Renal cortical epithelial cell (primary cell): ENCODE measurements at regions not wholly inside any gene's neighbourhood (a gene's known extent, or its start where the extent isn't known, plus 50 kb on each side); places are given as distances from the start of the nearest gene placed in this dataset.

Source experiments
- DNase-seq: peaks from one replicate; pipeline ENCODE4 v3.0.0-alpha.2; 2011; ENCODE audit warnings: low read depth

DNA sequence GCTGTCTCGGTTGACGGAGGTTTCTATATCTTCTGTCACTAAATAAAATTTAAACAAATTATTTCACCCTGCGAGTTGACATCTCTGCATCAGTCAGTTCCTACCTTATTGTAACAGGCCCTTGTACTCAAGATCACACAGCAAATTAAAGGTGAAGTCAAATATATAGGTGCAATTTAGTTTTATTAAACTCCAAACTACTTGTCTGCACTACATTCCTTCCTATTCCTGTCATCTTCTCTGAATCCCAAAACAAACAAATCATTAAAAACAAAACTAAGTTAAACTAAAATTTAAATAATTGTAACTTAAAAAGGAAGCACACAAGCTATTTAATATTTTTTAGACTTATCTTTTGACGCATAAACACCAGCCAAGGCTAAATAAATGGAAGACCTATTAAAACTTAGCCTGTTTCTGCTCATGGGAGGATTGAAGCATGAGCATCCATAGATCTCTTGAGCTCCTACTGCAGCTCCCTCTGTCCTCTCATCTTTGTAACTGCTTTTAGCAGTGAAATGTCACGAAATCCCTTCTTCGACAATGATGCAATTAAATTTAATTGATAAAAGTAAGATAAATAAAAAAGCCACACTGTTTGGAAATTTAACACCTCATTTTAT is 1152.3 kb upstream of the GJE1 start:
- peak; percentile 53 for DNase-seq

DNA sequence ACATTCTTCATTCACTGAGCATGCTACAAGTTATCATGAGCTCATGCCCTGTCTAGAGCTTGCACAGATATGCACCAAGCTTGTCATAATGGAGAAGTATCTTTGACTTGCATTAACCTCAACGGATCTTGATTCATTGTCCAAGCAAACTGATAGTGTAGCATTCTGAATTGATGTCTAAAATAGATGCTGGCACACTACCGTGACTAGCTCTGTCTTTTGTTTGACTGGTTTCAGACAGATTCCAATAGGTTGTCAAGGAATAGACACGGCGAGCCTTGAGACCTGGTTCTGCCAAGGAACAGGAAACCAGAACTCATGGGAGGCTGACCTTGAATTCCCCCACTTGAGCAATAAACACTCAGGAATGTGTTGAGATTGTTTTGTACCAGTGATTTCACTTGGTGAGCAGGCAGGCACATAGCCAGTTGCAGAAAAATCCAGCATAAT is 1153.1 kb upstream of the GJE1 start:
- peak; percentile 99 for DNase-seq

GRCh38 chr6:140977403-140977802 is 1155.3 kb upstream of the GJE1 start:
- no peak for DNase-seq

DNA sequence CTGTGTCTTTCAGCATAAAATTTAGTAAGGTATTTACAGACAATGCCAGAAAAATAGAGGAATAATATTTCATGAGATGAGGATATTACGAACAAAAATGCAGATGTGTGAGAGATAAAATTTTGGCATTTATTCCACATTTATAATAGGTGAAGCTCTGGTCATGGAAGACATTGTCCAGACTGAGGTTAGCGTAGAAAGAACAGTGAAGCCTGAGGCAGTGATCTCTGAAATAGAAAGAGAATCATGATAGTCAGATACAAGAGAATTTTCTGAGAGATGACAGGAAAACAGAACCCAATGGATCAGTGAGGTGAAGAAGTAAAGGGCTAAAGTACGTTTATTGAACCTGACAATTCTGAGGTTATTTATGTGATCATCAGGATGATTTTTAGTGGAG is 1155.9 kb upstream of the GJE1 start:
- no peak for DNase-seq

DNA sequence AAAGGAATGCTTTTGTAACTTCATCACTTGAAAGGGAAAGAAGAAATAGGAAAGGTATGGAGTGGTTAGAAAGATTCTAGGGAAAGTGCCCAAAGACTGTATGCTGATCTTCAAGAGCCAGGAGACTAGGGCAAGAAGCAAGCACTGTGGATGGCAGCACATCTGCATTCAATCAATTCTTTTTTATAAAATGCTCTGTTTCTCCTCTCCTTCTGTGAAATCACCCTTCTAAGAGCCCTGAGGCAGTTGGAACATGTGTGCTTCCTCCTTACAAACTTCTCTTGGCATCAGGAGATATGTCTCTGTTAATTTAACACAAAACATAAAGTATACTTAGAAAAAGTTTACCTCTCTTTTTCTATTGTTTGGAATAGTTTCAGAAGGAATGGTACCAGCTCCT is 1162.2 kb upstream of the GJE1 start:
- DNase-seq, result no peak

- DNase-seq, result no peak
Observed at GRCh38 chr6:140968062-140968461, 1164.7 kb upstream of the GJE1 start.

DNA sequence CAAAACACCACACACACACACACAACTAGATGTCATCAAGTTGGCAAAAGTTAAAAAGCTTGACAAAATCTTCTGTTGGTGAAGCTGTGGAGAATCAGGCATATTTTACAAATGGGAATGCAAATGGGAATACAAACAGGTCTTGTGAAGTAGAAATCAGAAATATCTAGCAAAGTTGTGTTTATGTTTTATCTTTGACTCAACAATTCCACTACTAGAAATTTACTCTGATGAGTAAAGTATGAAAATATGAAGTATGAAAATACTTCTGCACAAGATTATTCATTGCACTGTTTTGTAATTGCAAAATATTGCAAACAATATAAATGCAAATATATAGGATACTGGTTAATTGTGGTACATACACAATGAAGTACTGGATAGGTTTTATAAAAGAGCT is 1166.0 kb upstream of the GJE1 start:
- DNase-seq, result no peak

GRCh38 chr6:140960566-140960965 is 1172.2 kb upstream of the GJE1 start:
- peak; percentile 4 for DNase-seq

- DNase-seq, result no peak
Observed at GRCh38 chr6:140957386-140957785, 1175.3 kb upstream of the GJE1 start.

- DNase-seq, result peak; percentile 15
Observed at GRCh38 chr6:140956571-140957369, 1176.0 kb upstream of the GJE1 start.

DNA sequence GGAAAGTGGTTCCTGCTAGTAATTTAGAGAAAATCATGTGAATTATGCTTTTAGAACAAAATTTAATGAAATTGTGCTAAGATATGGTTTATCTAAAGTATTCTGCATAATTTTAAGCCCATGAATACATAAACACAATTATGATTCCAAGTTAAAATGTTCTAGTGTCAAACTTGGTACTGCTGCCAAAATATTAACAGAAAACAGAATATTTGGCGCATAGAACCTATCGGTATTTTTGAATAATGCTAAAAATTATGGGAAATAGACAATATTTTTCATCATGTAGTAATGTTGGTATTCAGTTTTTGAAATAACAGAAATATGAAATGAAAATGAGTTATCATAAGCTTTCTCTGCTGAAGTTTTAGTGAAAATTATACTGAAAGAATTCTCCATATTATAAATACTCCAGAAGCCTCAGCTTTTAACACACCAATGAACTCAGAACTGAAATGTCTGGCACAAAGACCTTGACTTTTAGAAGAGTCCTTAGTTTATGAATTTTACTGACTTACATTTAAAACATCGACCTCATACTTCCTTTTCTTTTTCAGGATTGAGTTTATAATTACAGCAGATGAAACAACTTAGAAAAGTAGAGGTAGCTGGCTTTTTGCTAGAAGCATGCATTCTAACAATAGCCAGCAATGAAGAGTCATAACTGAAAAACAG is 1192.3 kb upstream of the GJE1 start:
- no peak for DNase-seq

DNA sequence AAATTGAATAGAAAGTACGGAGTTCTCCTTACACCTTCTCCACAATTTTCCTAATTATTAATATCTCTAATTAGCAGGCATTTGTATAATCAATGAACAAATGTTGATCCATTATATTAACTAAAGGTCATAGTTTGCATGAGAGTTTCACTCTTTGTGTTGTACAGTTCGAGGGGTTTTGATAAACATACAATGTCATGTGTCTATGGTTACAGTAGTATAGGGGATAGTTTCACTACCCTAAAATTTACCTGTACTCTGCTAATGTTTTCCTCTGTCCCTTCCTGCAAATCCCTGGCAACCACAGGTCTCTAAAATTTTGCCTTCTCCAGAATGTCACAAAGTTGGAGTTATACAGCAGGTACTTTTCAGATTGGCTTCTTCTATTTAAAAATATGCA is 1199.8 kb upstream of the GJE1 start:
- DNase-seq, result no peak

DNA sequence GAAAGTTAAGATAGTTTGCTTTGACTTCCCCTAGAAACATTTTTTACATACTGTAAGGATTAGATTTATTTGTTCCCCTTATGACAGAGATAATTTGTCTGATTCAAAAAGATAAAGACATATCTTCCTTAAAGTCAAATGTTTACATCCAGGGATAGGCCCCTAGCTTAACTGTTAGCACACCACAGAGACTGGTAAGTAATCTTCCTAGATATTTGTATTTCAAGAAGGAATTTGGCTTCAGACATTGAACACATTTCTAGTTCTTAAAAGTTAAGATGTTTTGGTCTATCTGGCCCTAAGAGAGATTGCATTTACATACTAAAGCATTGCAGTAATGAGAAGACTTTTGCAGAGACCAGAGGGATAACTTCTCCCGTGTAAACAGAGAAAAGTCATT is 1201.1 kb upstream of the GJE1 start:
- DNase-seq, result no peak

DNA sequence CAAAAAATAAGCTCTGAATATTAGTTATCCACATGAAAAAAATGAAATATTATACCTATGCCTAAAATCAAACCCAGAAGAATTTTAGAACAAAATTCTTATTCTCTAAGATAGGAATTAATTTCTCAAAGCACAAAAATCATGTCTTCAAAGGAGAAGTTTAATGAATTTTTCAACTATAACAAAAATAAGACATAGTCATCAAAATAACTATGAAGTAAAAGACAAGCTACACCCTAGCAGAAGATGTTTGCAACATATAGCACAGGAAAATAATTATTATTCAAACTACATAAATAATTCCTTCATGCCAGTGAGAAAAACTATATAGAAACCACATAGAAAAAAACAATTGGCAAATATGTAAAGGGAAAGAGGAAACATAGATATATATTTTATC is 1203.6 kb upstream of the GJE1 start:
- DNase-seq, result no peak

DNA sequence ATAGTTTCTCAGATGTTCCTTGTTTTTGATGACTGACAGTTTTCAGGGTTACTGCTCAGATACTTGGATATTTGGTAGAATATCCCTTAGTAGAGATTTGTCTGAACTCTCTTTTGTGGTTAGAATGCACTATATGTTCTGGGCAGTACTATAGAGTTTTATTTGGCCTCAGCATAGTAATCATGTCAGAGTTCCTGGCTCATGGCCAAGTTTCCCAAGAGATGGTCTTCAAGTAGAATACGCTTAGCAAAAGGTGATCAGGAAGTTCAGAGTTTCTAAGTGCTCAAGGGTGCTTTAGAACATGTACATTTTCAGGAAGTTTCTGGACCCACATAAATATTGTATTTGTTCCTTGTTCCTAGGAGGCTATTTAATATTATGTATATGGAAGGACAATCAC is 1209.7 kb upstream of the GJE1 start:
- no peak for DNase-seq

DNA sequence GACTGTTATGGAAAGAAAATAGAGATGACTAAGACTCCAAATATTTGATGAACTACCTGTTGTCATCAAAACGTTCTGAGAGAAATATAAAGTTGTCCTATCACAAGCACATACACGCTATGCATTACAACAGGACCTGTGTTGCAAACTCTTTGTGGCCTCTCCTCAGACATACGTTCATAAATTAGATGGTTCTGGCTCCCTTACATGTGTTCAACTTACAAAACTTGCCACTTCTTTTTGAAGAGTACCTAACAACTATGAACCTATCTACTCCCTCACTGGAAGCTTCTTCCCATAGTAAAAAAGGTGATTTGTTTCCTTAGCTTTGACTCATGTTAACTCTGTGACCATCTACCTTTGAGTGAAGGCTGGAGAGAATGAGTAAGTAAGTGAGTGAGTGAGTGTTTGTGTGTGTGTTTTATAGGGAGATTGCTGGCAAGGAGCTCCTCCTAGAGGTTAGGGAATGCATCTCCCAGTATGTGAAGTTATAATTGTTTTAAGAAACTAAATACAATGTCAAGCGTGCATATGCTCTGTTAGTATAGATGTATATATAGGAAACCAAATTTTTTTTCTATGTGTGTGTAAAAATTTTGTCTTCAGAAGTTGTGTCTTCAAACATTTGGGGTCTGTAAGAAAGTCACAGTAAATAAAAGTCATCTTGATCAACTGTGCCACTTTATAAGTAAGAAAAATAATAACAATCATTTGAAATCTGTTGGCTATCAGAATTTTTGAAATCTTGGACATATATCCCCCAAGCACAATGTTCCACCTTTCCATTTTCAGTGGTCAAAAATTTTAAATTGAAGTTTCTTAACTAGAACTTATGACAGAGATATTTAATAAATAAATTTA is 1211.1 kb upstream of the GJE1 start:
- DNase-seq, result peak; percentile 94

DNA sequence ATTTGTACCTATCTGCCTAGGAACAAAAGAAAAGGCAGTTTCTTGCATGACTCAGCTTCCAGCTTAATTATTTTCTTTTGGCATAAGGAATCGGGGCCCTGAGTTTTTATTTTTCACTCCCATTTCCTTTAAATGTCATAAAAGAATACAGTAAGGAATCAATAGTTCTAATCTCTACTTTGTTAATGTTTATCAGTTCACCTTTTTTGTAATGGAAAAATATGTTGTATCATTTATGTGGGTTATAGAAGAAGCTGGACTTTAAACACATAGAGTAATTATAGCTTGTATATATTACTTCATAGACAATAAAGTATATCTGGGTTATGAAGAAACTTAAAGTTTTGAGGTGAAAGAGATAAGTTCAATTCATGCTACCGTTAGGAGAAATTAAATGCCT is 1214.8 kb upstream of the GJE1 start:
- peak; percentile 13 for DNase-seq

DNA sequence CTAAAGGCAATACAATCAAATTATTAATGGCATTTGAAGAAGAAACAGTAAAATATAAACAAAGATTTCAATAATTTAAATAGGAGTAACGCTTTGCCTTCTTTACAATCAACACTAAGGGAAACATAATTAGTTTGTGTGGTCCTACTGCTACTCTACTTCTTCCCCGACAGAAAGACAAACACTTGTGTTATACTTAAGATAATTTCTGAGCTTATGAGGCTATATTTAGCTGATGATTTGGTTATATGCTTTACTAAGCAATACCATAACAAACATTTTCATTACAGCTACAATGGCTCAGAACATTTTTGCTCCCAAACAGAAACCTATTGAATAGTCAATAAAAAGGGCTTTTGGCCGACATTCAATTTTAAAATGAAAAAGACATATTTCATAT is 1217.2 kb upstream of the GJE1 start:
- no peak for DNase-seq

DNA sequence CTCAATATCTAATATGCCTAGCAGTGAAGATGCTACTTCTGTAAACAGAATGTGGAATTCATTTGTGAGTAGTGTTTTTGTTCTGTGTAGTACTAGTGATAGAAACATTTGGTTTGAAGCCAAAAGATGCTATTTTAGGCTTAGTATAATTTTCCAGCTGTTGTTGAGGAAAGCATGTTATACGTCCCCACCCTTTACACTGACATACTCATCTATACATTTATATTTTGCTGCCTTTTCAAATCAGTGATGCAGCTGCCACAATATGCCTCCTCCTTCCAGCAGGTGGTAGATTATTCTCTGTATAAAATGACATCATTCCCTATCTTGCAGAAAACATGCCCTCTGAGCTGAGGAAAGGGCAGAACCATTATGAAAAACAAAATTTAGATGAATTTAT is 1217.6 kb upstream of the GJE1 start:
- no peak for DNase-seq

DNA sequence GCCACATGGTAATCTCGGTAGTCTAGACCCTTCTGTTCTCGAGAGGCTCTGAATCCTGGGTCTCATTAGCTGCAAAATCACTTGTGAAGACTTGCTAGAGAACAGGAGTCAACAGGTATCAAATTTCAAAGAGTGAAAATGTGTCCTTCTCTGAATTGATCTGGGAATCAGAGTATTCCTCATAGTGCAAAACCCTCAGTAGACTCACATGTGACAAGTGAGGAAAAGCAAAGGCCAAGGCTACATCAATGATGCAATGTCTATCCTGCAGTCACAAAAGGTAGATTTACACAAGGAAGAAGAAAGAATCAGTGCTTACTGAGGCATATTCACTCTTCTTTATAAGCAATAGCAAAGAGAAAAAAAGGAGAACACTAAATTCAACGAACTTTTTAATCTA is 1220.0 kb upstream of the GJE1 start:
- DNase-seq, result peak; percentile 11

GRCh38 chr6:140909625-140910024 is 1223.1 kb upstream of the GJE1 start:
- DNase-seq, result no peak

- peak; percentile 21 for DNase-seq
Observed at GRCh38 chr6:140909156-140909555, 1223.6 kb upstream of the GJE1 start.
